ENCODE measurements at regions not wholly inside any gene's neighbourhood (a gene's known extent, or its start where the extent isn't known, plus 50 kb on each side); places are given as distances from the start of the nearest gene placed in this dataset.

GRCh38 chr6:142697922-142698321 lies 247.1 kb downstream of the HIVEP2 start:
- no peak for DNase-seq (ENCODE audit: low read depth in 1 of 2, low spot score in 1 of 2)
- TF ChIP-seq JUND (IDR thresholded peaks at IDR 0.05; ENCODE audit: low read depth), result no peak
- in situ Hi-C loops (cut with HindIII; ENCODE audit: low pct_unique_long_range_greater_than_20kb, low sequenced_read_pairs), result no loop called here

- peak in 1 of 2 experiments; percentile 22 for DNase-seq (ENCODE audit: low read depth in 1 of 2, low spot score in 1 of 2)
- in situ Hi-C loops (cut with HindIII; ENCODE audit: low pct_unique_long_range_greater_than_20kb, low sequenced_read_pairs), result no loop called here
- no peak for TF ChIP-seq JUND (IDR thresholded peaks at IDR 0.05; ENCODE audit: low read depth)
Observed at GRCh38 chr6:142698751-142699150, 246.2 kb downstream of the HIVEP2 start.

GRCh38 chr6:142699391-142699790 lies 245.6 kb downstream of the HIVEP2 start:
- in situ Hi-C loops (cut with HindIII; ENCODE audit: low pct_unique_long_range_greater_than_20kb, low sequenced_read_pairs), result no loop called here
- no peak for DNase-seq (ENCODE audit: low read depth in 1 of 2, low spot score in 1 of 2)

GRCh38 chr6:142700032-142700431 lies 244.9 kb downstream of the HIVEP2 start:
- no peak for DNase-seq (ENCODE audit: low read depth in 1 of 2, low spot score in 1 of 2)
- in situ Hi-C loops (cut with HindIII; ENCODE audit: low pct_unique_long_range_greater_than_20kb, low sequenced_read_pairs), result no loop called here
- TF ChIP-seq JUND (IDR thresholded peaks at IDR 0.05; ENCODE audit: low read depth), result no peak

More at GRCh38 chr6:142699391-142699790, 245.6 kb downstream of the HIVEP2 start:
- no peak for TF ChIP-seq JUND (IDR thresholded peaks at IDR 0.05; ENCODE audit: low read depth)

GRCh38 chr6:142700671-142701312 lies 244.2 kb downstream of the HIVEP2 start:
- in situ Hi-C loops (cut with HindIII; ENCODE audit: low pct_unique_long_range_greater_than_20kb, low sequenced_read_pairs), result no loop called here
- no peak for TF ChIP-seq JUND (IDR thresholded peaks at IDR 0.05; ENCODE audit: low read depth)
- no peak for DNase-seq (ENCODE audit: low read depth in 1 of 2, low spot score in 1 of 2)

Measured in T47D (cell line).